ENCODE measurements at regions not wholly inside any gene's neighbourhood (a gene's known extent, or its start where the extent isn't known, plus 50 kb on each side); places are given as distances from the start of the nearest gene placed in this dataset.
"Not testable (repeated sequence)": the region's sequence is repeated elsewhere in the genome, so short reads cannot be mapped to it uniquely, and the experiment has no call there.

DNA sequence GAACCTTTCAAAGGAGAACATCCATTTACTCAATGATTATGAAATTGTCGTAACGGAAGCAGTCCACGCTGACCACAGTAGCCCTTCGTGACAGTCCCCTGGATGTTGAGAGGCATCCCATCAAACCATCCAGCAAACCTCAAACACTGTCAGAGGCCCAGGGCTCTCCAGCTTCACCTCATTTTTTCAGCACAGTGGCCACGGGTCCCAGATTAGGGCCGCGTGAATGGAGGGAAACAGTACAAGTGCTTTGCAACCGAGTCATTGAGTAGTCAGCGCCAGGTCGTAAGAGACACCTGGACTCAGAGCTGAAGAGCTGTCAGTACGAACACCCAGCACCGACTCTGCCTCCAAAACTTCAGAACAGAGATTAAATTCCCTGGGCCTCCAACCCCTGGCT, 552.5 kb upstream of the SALL3 start:
- Histone ChIP-seq H3K9ac (ENCODE audit: low read depth, low read length) (no peak overlapping the region), H3K4me3 (ENCODE audit: low read length) (no peak overlapping the region), H3K9me3 (ENCODE audit: insufficient read depth, low read depth, low read length) (no peaks in the 10 kb centered on the region), H3K27me3 (ENCODE audit: insufficient read depth, low read length) (no peaks in the 10 kb centered on the region), H3K27ac (ENCODE audit: low read length) (no peak overlapping the region), H3K4me1 (ENCODE audit: insufficient read depth, low read length) (no peaks in the 10 kb centered on the region), H3K36me3 (ENCODE audit: insufficient read depth, low read depth, low read length) (no peaks in the 10 kb centered on the region)

DNA sequence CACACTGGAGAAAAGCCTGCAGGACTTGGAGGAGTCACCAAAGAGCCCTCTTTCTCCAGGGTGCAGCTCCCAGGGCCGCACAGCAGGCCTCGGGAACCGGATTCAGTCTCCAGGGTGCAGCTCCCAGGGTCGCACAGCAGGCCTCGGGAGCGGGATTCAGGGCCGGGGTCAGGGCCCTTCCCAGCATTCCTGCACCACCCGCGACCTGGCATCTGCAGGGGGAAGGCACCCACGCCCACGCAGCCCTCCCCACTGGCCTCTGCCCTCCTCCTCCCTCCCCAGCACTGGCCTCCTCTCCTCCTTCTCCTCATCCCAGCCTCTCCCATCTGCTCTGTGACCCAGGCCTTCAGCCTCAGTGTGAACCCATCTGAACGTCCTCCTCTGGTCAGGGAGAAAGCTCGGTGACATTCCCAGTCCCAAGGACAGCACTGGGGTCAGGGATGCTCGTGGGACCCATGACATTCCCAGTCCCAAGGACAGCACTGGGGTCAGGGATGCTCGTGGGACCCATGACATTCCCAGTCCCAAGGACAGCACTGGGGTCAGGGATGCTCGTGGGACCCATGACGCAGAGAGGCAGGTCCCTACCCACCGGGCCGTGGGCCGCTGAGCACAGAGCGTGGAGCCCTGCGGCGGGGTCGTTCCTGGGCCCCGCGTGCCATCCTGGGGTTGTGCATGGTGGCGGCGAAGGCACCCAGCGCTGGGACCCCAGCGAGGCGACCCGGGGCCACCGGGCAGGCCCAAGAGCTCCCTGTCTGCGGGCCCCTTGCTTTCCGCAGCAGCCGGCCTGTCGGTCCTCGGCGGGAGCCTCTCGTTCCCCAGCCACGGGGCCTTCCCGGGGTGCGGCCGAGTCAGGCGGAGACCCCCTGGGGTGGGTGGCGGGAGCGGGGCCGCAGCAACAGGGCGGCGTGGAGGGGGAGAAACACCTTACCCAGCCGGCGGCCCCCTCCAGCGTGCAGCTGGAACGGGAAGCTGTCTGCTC, 550.2 kb upstream of the SALL3 start:
- Histone ChIP-seq H3K4me1 (ENCODE audit: insufficient read depth, low read length) (no peaks in the 10 kb centered on the region), H3K36me3 (ENCODE audit: insufficient read depth, low read depth, low read length) (no peaks in the 10 kb centered on the region), H3K27me3 (ENCODE audit: insufficient read depth, low read length) (no peaks in the 10 kb centered on the region), H3K4me3 (ENCODE audit: low read length) (no peak overlapping the region), H3K9me3 (ENCODE audit: insufficient read depth, low read depth, low read length) (no peaks in the 10 kb centered on the region), H3K9ac (ENCODE audit: low read depth, low read length) (no peak overlapping the region), H3K27ac (ENCODE audit: low read length) (no peak overlapping the region)

DNA sequence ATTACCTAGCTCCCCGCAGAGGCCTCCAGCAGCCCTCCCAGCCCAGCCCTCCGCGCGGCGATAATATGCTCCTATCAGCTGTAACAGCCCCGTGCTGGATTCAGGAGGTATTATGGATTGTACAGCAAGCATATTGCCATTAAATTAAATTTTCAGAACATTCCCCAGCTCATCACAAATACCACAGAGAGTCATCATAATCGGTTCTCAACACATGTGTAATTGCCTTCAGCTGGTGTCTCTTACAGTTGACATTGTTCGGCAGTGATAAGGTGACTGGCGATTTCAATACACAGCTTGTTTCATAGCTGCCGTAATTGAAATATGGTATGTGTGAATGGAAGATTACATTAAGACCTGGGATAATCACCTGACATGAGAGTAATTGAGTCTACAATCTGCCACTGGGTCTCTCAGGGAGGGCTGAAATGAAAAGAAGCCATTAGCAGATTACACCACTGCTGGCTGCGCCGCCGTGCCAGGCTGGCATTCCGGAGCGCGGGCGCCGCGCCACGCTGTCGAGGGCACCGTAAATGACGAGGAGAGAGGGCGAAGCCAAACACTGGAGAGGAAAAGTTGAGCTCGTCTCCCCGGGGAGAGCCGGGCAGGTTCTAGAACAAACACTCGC, 549.4 kb upstream of the SALL3 start:
- H3K27ac ChIP-seq (ENCODE audit: low read length), result no peak overlapping the region
- no peaks in the 10 kb centered on the region for H3K36me3 ChIP-seq (ENCODE audit: insufficient read depth, low read depth, low read length)
- H3K9ac ChIP-seq (ENCODE audit: low read depth, low read length), result no peak overlapping the region
- no peak overlapping the region for H3K4me3 ChIP-seq (ENCODE audit: low read length)
- H3K4me1 ChIP-seq (ENCODE audit: insufficient read depth, low read length), result no peaks in the 10 kb centered on the region
- no peaks in the 10 kb centered on the region for H3K9me3 ChIP-seq (ENCODE audit: insufficient read depth, low read depth, low read length)
- no peaks in the 10 kb centered on the region for H3K27me3 ChIP-seq (ENCODE audit: insufficient read depth, low read length)

DNA sequence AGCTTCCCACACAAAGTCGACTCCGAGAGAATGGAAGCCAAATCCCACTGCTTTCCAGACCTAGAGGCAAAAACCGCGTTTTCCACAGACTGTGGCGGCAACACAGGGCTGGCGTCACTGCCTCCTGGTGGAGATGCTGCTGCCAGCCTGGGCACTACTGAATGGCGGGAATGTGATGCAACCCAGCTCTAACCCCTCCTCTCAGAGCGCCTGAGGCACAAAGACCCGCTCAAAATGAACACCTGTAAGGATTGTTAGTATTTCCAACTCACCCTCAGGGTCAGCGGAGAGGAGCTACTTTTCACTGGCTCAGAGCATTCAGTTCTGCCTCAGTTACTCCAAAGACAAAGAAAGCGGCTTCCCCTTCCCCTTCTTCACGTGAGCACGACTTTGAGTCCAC, 548.0 kb upstream of the SALL3 start:
- Histone ChIP-seq H3K27me3 (ENCODE audit: insufficient read depth, low read length) (no peaks in the 10 kb centered on the region), H3K9me3 (ENCODE audit: insufficient read depth, low read depth, low read length) (no peaks in the 10 kb centered on the region), H3K9ac (ENCODE audit: low read depth, low read length) (no peak overlapping the region), H3K27ac (ENCODE audit: low read length) (no peak overlapping the region), H3K4me1 (ENCODE audit: insufficient read depth, low read length) (no peaks in the 10 kb centered on the region), H3K36me3 (ENCODE audit: insufficient read depth, low read depth, low read length) (no peaks in the 10 kb centered on the region), H3K4me3 (ENCODE audit: low read length) (no peak overlapping the region)

DNA sequence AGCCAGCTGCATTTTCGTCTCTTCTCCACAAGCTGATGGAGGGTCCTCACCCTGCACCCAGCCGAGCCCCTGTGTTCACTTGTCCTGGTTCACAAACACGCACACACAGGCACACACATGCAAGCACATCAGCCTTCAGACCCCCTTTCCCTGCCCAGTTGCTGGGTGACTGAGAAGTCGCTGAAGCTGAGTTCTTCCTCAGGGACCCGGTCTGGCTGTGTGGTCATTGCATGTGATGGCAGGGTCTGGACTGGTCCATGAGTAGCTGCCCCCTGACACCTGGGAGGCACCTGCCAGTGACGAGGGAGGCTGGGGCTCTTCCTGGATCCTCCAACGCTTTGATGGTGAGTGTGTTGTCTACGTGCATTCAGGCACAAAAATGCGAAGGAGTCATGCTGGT, 546.1 kb upstream of the SALL3 start:
- H3K27me3 ChIP-seq (ENCODE audit: insufficient read depth, low read length), result no peaks in the 10 kb centered on the region
- H3K4me3 ChIP-seq (ENCODE audit: low read length), result no peak overlapping the region
- H3K9ac ChIP-seq (ENCODE audit: low read depth, low read length), result no peak overlapping the region
- no peaks in the 10 kb centered on the region for H3K4me1 ChIP-seq (ENCODE audit: insufficient read depth, low read length)
- no peaks in the 10 kb centered on the region for H3K9me3 ChIP-seq (ENCODE audit: insufficient read depth, low read depth, low read length)
- H3K27ac ChIP-seq (ENCODE audit: low read length), result no peak overlapping the region
- no peaks in the 10 kb centered on the region for H3K36me3 ChIP-seq (ENCODE audit: insufficient read depth, low read depth, low read length)

DNA sequence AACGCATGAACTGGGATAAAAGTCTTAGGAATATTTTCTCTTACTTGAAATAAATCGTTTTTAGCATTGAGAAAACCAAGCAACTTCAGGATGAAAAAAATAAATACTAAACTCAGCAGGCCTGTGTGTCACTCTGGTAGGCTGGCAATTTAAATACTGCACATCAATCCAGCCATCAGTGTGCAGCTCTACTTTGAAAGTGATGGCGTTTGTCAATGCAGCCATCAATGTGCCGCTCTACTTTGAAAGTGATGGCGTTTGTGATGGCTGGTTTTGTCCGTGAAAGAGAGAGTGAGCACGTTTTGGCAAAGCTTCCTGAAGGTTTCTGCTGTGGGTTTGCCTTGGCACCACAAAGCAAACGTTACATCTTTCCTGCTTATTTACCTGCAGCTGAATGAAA, 543.5 kb upstream of the SALL3 start:
- no peaks in the 10 kb centered on the region for H3K9me3 ChIP-seq (ENCODE audit: insufficient read depth, low read depth, low read length)
- no peaks in the 10 kb centered on the region for H3K36me3 ChIP-seq (ENCODE audit: insufficient read depth, low read depth, low read length)
- no peak overlapping the region for H3K4me3 ChIP-seq (ENCODE audit: low read length)
- H3K27me3 ChIP-seq (ENCODE audit: insufficient read depth, low read length), result no peaks in the 10 kb centered on the region
- H3K27ac ChIP-seq (ENCODE audit: low read length), result no peak overlapping the region
- no peaks in the 10 kb centered on the region for H3K4me1 ChIP-seq (ENCODE audit: insufficient read depth, low read length)
- H3K9ac ChIP-seq (ENCODE audit: low read depth, low read length), result no peak overlapping the region

DNA sequence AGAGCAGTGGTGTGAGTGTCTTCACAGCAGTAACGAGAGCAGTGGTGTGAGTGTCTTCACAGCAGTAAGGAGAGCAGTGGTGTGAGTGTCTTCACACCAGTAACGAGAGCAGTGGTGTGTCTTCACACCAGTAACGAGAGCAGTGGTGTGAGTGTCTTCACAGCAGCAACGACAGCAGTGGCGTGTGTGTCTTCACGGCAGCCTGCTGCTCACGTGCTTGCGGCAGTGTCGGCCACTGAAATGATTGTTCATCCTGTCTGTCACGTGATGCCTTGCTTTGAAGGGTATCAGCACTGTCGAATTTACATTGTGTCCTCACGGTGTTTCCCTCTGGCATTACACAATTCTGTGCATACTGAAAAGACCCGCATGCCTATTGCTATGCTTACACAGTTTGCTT, 541.4 kb upstream of the SALL3 start:
- H3K9ac ChIP-seq (ENCODE audit: low read depth, low read length); H3K27me3 ChIP-seq (ENCODE audit: insufficient read depth, low read length); H3K27ac ChIP-seq (ENCODE audit: low read length); H3K4me1 ChIP-seq (ENCODE audit: insufficient read depth, low read length); H3K9me3 ChIP-seq (ENCODE audit: insufficient read depth, low read depth, low read length); H3K36me3 ChIP-seq (ENCODE audit: insufficient read depth, low read depth, low read length); H3K4me3 ChIP-seq (ENCODE audit: low read length): not testable (repeated sequence)

DNA sequence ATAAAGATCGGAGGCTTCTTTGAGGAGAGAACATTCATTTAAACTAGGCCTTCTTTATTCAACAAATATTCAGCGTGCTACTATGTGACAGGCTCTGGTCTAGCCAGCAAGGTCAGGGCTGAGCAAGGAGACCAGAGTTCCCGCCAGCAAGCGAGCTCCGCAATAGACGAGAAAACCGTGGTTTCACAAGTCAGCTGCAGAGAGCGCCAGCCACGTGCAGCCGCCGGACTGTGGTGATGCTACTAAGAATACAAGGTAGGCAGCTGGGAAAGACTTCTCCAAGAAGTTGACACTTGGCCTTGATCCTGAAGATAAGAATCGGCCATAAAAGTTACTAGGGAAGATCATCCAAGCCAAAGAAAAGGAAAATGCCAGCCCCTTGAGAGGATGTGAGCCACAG, 533.7 kb upstream of the SALL3 start:
- no peak overlapping the region for H3K27ac ChIP-seq (ENCODE audit: low read length)
- no peak overlapping the region for H3K9ac ChIP-seq (ENCODE audit: low read depth, low read length)

DNA sequence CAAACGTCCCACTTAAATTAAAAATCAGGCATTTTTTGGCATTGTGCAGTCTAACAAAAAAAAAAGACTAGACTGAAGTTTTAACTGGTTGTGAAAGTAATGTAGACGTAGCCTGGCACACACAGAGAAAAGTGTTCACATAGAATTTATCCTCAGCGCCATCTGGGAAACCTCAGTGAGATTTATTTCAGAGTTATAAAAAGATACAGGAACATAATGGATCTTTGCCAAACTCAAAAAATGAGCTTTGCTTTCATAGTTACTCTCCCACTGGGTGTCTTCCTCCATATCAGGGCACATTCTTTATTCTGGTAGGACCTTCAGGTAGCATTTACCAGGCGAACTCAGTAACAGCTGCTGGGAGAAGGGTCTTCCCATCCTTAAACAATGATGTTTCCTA, 532.4 kb upstream of the SALL3 start:
- no peak overlapping the region for H3K27ac ChIP-seq (ENCODE audit: low read length)
- no peaks in the 10 kb centered on the region; the same call in 1 of the 2 replicates for H3K9me3 ChIP-seq (ENCODE audit: insufficient read depth, low read depth, low read length)
- no peak overlapping the region for H3K4me3 ChIP-seq (ENCODE audit: low read length)
- H3K9ac ChIP-seq (ENCODE audit: low read depth, low read length), result no peak overlapping the region
- no peaks in the 10 kb centered on the region for H3K36me3 ChIP-seq (ENCODE audit: insufficient read depth, low read depth, low read length)
- H3K27me3 ChIP-seq (ENCODE audit: insufficient read depth, low read length), result no peaks in the 10 kb centered on the region
- H3K4me1 ChIP-seq (ENCODE audit: insufficient read depth, low read length), result peaks cover 2% of the 10 kb centered on the region; the same call in 1 of the 2 replicates

More for the DNA sequence above, 533.7 kb upstream of the SALL3 start:
- Histone ChIP-seq H3K27me3 (ENCODE audit: insufficient read depth, low read length) (no peaks in the 10 kb centered on the region), H3K36me3 (ENCODE audit: insufficient read depth, low read depth, low read length) (no peaks in the 10 kb centered on the region), H3K9me3 (ENCODE audit: insufficient read depth, low read depth, low read length) (no peaks in the 10 kb centered on the region; the same call in 1 of the 2 replicates), H3K4me3 (ENCODE audit: low read length) (no peak overlapping the region), H3K4me1 (ENCODE audit: insufficient read depth, low read length) (no peaks in the 10 kb centered on the region)

DNA sequence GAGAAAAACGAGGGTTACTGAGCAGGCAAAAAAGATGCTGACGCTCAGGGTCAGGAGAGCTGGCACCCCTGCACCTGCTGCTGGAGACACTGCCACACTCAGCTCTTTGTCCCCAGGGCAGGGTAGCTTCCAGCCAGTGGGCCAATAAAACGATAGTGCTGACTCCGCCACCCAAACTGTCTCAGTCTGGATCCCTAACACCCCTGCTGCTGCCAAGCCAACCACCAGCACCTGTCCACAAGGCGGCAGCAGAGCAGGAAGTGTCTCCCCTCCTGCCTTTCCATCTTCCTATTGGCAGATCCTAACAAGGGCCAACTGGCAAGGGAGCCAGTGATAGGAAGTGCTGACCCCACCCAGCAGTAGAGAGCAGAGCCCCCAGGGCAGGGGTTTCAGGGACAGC, 531.5 kb upstream of the SALL3 start:
- H3K27ac ChIP-seq (ENCODE audit: low read length), result no peak overlapping the region
- no peaks in the 10 kb centered on the region for H3K36me3 ChIP-seq (ENCODE audit: insufficient read depth, low read depth, low read length)
- H3K4me1 ChIP-seq (ENCODE audit: insufficient read depth, low read length), result peaks cover 2% of the 10 kb centered on the region; the same call in 1 of the 2 replicates
- H3K4me3 ChIP-seq (ENCODE audit: low read length), result no peak overlapping the region
- no peaks in the 10 kb centered on the region for H3K27me3 ChIP-seq (ENCODE audit: insufficient read depth, low read length)
- no peak overlapping the region for H3K9ac ChIP-seq (ENCODE audit: low read depth, low read length)
- no peaks in the 10 kb centered on the region; the same call in 1 of the 2 replicates for H3K9me3 ChIP-seq (ENCODE audit: insufficient read depth, low read depth, low read length)

DNA sequence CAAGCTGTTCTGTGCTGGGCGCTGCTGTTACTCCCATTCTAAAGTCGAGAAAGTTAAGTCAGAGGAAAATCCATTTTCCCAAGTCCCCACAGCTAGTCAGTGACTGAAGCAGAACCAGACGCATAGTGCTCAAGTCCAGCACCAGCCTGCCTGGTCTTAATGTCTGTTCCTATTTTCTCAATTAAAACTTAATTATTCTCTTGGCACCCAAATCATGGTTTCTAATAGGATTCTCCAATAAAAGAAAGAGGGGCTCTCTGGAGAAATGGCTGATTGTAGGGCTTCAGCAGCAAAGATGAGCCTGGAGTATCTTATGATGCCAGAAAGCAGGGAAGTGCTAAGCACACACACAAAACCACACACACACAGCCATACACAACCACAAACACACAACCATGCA, 531.0 kb upstream of the SALL3 start:
- Histone ChIP-seq H3K9me3 (ENCODE audit: insufficient read depth, low read depth, low read length) (no peaks in the 10 kb centered on the region; the same call in 1 of the 2 replicates), H3K9ac (ENCODE audit: low read depth, low read length) (no peak overlapping the region), H3K4me3 (ENCODE audit: low read length) (no peak overlapping the region), H3K27me3 (ENCODE audit: insufficient read depth, low read length) (no peaks in the 10 kb centered on the region), H3K36me3 (ENCODE audit: insufficient read depth, low read depth, low read length) (no peaks in the 10 kb centered on the region), H3K27ac (ENCODE audit: low read length) (no peak overlapping the region), H3K4me1 (ENCODE audit: insufficient read depth, low read length) (peaks cover 2% of the 10 kb centered on the region; the same call in 1 of the 2 replicates)

DNA sequence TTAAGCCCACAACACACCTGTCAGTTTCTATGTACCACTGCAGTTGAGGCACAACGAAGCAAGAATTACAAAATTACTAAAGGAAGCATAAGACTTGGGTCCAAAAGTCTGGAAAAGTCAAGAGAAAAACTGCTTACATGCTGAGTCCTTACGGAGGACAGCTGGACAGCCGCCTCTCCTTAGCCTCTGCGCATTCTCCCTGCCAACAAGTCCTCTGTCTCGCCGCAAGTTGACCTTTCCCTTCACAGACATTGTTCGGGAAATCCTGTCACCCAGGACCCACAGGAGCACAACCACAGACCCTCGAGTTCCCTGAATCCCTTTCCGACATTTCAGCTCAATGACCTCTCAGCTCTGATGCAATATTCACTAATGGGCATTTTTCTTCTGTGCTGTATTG, 525.4 kb upstream of the SALL3 start:
- Histone ChIP-seq H3K9ac (ENCODE audit: low read depth, low read length) (no peak overlapping the region), H3K4me3 (ENCODE audit: low read length) (no peak overlapping the region), H3K9me3 (ENCODE audit: insufficient read depth, low read depth, low read length) (no peaks in the 10 kb centered on the region), H3K36me3 (ENCODE audit: insufficient read depth, low read depth, low read length) (no peaks in the 10 kb centered on the region), H3K4me1 (ENCODE audit: insufficient read depth, low read length) (peaks cover 2% of the 10 kb centered on the region; the same call in 1 of the 2 replicates), H3K27ac (ENCODE audit: low read length) (no peak overlapping the region), H3K27me3 (ENCODE audit: insufficient read depth, low read length) (no peaks in the 10 kb centered on the region)
